ENCODE measurements at regions not wholly inside any gene's neighbourhood (a gene's known extent, or its start where the extent isn't known, plus 50 kb on each side); places are given as distances from the start of the nearest gene placed in this dataset.

GRCh38 chr7:94205529-94205928 is 189.2 kb upstream of the COL1A2 start:
- Histone ChIP-seq H3K4me1 (ENCODE audit: control insufficient read depth in 1 of 2, insufficient read depth in 2 of 2, low read length in 2 of 2) (no peaks in the 10 kb centered on the region), H2AFZ (ENCODE audit: insufficient read depth, low read depth, low read length, poor library complexity, severe bottlenecking) (no peak overlapping the region), H3K36me3 (replicated peaks in 1 of 2; ENCODE audit: control insufficient read depth in 1 of 2, insufficient read depth in 2 of 2, low read length in 2 of 2) (no peaks in the 10 kb centered on the region), H3K79me2 (ENCODE audit: insufficient read depth, low read length) (no peaks in the 10 kb centered on the region), H3K9me3 (replicated peaks in 1 of 2; ENCODE audit: control insufficient read depth in 1 of 2, insufficient read depth in 1 of 2, low read length in 2 of 2) (no peaks in the 10 kb centered on the region), H3K4me3 (replicated peaks in 1 of 3; ENCODE audit: low read depth in 2 of 3, low read length in 3 of 3) (no peak overlapping the region), H3K4me2 (replicated peaks; ENCODE audit: extremely low read depth, low read length, poor library complexity, severe bottlenecking) (no peak overlapping the region), H4K20me1 (ENCODE audit: insufficient read depth, low read length) (no peaks in the 10 kb centered on the region), H3K27me3 (ENCODE audit: control insufficient read depth in 2 of 2, insufficient read depth in 2 of 2, low read length in 2 of 2) (no peaks in the 10 kb centered on the region), H3K27ac (ENCODE audit: low read depth in 1 of 2, low read length in 2 of 2) (no peak overlapping the region), H3K9ac (ENCODE audit: insufficient read depth, low read length, poor library complexity, severe bottlenecking) (no peak overlapping the region)
- H3K27me3 Mint-ChIP-seq (ENCODE audit: low read depth in 3 of 3), result no peaks in the 10 kb centered on the region
- no peak for DNase-seq
- H3K9me3 Mint-ChIP-seq, result peaks cover 0 to 4% (median 2%) of the 10 kb centered on the region in 7 donors
- no peaks in the 10 kb centered on the region for H3K4me1 Mint-ChIP-seq
- H3K27ac Mint-ChIP-seq, result no peak overlapping the region
- intact Hi-C loops (cut with micrococcal nuclease), result no loop called here
- no CpG with 5 or more reads among the region's 2 CpGs for WGBS (ENCODE audit: insufficient coverage)
- TF ChIP-seq CTCF (IDR thresholded peaks at IDR 0.05), result no peak
- no peak overlapping the region for H3K4me3 Mint-ChIP-seq
- H3K36me3 Mint-ChIP-seq, result no peaks in the 10 kb centered on the region

GRCh38 chr7:94206295-94206694 is 188.4 kb upstream of the COL1A2 start:
- no peaks in the 10 kb centered on the region for H3K27me3 Mint-ChIP-seq (ENCODE audit: low read depth in 3 of 3)
- no peak for TF ChIP-seq CTCF (IDR thresholded peaks at IDR 0.05)
- no peaks in the 10 kb centered on the region for H3K27me3 ChIP-seq (ENCODE audit: control insufficient read depth in 2 of 2, insufficient read depth in 2 of 2, low read length in 2 of 2)
- no peaks in the 10 kb centered on the region for H4K20me1 ChIP-seq (ENCODE audit: insufficient read depth, low read length)
- H3K9ac ChIP-seq (ENCODE audit: insufficient read depth, low read length, poor library complexity, severe bottlenecking), result no peak overlapping the region
- H3K36me3 Mint-ChIP-seq, result no peaks in the 10 kb centered on the region
- H3K9me3 Mint-ChIP-seq, result peaks cover 0 to 6% (median 2%) of the 10 kb centered on the region in 7 donors
- no peaks in the 10 kb centered on the region for H3K79me2 ChIP-seq (ENCODE audit: insufficient read depth, low read length)
- no peaks in the 10 kb centered on the region for H3K36me3 ChIP-seq (replicated peaks in 1 of 2; ENCODE audit: control insufficient read depth in 1 of 2, insufficient read depth in 2 of 2, low read length in 2 of 2)
- no peak overlapping the region for H2AFZ ChIP-seq (ENCODE audit: insufficient read depth, low read depth, low read length, poor library complexity, severe bottlenecking)
- no peaks in the 10 kb centered on the region for H3K9me3 ChIP-seq (replicated peaks in 1 of 2; ENCODE audit: control insufficient read depth in 1 of 2, insufficient read depth in 1 of 2, low read length in 2 of 2)
- no CpG with 5 or more reads among the region's 2 CpGs for WGBS (ENCODE audit: insufficient coverage)
- DNase-seq, result no peak
- H3K4me1 ChIP-seq (ENCODE audit: control insufficient read depth in 1 of 2, insufficient read depth in 2 of 2, low read length in 2 of 2), result no peaks in the 10 kb centered on the region
- no peak overlapping the region for H3K4me2 ChIP-seq (replicated peaks; ENCODE audit: extremely low read depth, low read length, poor library complexity, severe bottlenecking)
- H3K27ac ChIP-seq (ENCODE audit: low read depth in 1 of 2, low read length in 2 of 2), result no peak overlapping the region
- intact Hi-C loops (cut with micrococcal nuclease), result no loop called here
- no peak overlapping the region for H3K4me3 ChIP-seq (replicated peaks in 1 of 3; ENCODE audit: low read depth in 2 of 3, low read length in 3 of 3)
- H3K27ac Mint-ChIP-seq, result no peak overlapping the region
- no peaks in the 10 kb centered on the region for H3K4me1 Mint-ChIP-seq
- no peak overlapping the region for H3K4me3 Mint-ChIP-seq

Measured in CD14-positive monocyte (primary cell).